ENCODE measurements at regions not wholly inside any gene's neighbourhood (a gene's known extent, or its start where the extent isn't known, plus 50 kb on each side); places are given as distances from the start of the nearest gene placed in this dataset.

GRCh38 chr18:59988098-59988706 is 88.4 kb downstream of the PMAIP1 start (continued):
- TF ChIP-seq, protein P1, sequence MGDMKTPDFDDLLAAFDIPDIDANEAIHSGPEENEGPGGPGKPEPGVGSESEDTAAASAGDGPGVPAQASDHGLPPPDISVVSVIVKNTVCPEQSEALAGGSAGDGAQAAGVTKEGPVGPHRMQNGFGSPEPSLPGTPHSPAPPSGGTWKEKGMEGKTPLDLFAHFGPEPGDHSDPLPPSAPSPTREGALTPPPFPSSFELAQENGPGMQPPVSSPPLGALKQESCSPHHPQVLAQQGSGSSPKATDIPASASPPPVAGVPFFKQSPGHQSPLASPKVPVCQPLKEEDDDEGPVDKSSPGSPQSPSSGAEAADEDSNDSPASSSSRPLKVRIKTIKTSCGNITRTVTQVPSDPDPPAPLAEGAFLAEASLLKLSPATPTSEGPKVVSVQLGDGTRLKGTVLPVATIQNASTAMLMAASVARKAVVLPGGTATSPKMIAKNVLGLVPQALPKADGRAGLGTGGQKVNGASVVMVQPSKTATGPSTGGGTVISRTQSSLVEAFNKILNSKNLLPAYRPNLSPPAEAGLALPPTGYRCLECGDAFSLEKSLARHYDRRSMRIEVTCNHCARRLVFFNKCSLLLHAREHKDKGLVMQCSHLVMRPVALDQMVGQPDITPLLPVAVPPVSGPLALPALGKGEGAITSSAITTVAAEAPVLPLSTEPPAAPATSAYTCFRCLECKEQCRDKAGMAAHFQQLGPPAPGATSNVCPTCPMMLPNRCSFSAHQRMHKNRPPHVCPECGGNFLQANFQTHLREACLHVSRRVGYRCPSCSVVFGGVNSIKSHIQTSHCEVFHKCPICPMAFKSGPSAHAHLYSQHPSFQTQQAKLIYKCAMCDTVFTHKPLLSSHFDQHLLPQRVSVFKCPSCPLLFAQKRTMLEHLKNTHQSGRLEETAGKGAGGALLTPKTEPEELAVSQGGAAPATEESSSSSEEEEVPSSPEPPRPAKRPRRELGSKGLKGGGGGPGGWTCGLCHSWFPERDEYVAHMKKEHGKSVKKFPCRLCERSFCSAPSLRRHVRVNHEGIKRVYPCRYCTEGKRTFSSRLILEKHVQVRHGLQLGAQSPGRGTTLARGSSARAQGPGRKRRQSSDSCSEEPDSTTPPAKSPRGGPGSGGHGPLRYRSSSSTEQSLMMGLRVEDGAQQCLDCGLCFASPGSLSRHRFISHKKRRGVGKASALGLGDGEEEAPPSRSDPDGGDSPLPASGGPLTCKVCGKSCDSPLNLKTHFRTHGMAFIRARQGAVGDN (IDR thresholded peaks at IDR 0.05), result no peak
- TF ChIP-seq HCFC1 (IDR thresholded peaks at IDR 0.05; ENCODE audit: low read length) (no peak), SMC3 (IDR thresholded peaks at IDR 0.05; ENCODE audit: borderline replicate concordance, low read length) (peak; percentile 91), ZSCAN29 (IDR thresholded peaks at IDR 0.05) (no peak), ZNF207 (IDR thresholded peaks at IDR 0.05; ENCODE audit: borderline replicate concordance) (no peak)

DNA sequence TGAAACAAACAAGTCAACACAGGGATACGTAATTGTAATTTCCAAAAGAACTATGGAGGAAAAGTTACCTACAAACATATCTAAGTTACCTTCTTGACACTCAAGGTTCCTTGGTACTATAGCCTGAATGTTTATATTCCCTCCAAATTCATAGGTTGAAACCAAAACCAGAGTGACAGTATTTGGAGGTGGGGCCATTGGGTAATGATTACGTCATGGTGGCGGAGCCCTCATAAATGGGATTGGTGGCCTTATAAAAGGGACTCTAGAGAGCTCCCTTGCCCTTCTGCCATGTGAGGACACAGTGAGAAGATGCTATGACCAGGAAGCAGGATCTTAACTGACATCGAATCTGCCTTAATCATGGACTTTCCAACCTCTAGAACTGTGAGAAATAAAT is 87.3 kb downstream of the PMAIP1 start:
- TF ChIP-seq BMI1 (IDR thresholded peaks at IDR 0.05; ENCODE audit: borderline replicate concordance), result no peak
- no peak for TF ChIP-seq NBN (IDR thresholded peaks at IDR 0.05)
- TF ChIP-seq ZNF622 (IDR thresholded peaks at IDR 0.05), result no peak
- TF ChIP-seq RELA (IDR thresholded peaks at IDR 0.05; ENCODE audit: borderline replicate concordance, partially characterized antibody), result no peak
- TF ChIP-seq FOXM1 (IDR thresholded peaks at IDR 0.05; ENCODE audit: low read depth, low read length), result no peak
- TF ChIP-seq RAD21 (IDR thresholded peaks at IDR 0.05; ENCODE audit: insufficient read depth, low read depth, low read length), result no peak
- no TSS peak for BruUV-seq (replicated peaks)
- in situ Hi-C loops (cut with MboI) (no loop called here), intact Hi-C loops (cut with micrococcal nuclease; ENCODE audit: unreplicated experiment) (no loop called here)
- Histone ChIP-seq H2AFZ (ENCODE audit: control insufficient read depth, low read depth, low read length) (no peak overlapping the region), H3K9me3 (replicated peaks; ENCODE audit: control insufficient read depth, insufficient read depth, low read length) (no peaks in the 10 kb centered on the region), H3K27me3 (replicated peaks in 1 of 2; ENCODE audit: control insufficient read depth in 2 of 2, insufficient read depth in 2 of 2, low read length in 1 of 2) (no peaks in the 10 kb centered on the region), H3K4me1 (ENCODE audit: control insufficient read depth, insufficient read depth, low read length) (no peaks in the 10 kb centered on the region), H3K27ac (ENCODE audit: control insufficient read depth, insufficient read depth) (no peak overlapping the region), H3K4me2 (ENCODE audit: control insufficient read depth, insufficient read depth) (no peak overlapping the region), H4K20me1 (ENCODE audit: control insufficient read depth, insufficient read depth) (no peaks in the 10 kb centered on the region), H3K79me2 (ENCODE audit: control insufficient read depth, insufficient read depth, low read length) (no peaks in the 10 kb centered on the region), H3K9ac (ENCODE audit: control insufficient read depth, insufficient read depth, low read length) (no peak overlapping the region), H3K36me3 (ENCODE audit: control insufficient read depth in 2 of 2, insufficient read depth in 2 of 2, low read length in 1 of 2) (no peaks in the 10 kb centered on the region), H3K4me3 (no peak overlapping the region)
- ATAC-seq, result no peak
- ChIA-PET SMC1A (ENCODE audit: uncharacterized antibody, unreplicated experiment) (interaction anchor here (0.6 to 10.7 kb wide), 15 partner anchors 8 to 625 kb away, joined by 3 to 118 read pairs (median 10); no protein-coding TSS in a partner anchor), RAD21 (ENCODE audit: unreplicated experiment) (interaction anchor here (0.7 to 3.7 kb wide), 13 partner anchors 9 to 427 kb away, joined by 3 to 35 read pairs (median 9); partner anchors contain the start of gene PMAIP1), POLR2A (no interaction called here), CTCF (interaction anchor here (0.8 to 12.8 kb wide), 21 partner anchors 9 to 569 kb away, joined by 3 to 235 read pairs (median 9); no protein-coding TSS in a partner anchor)
- no peak for DNase-seq (ENCODE audit: low read depth, low spot score)
- no peak for FAIRE-seq
- 36% methylated on average over 4 of the region's 4 CpGs for WGBS (ENCODE audit: insufficient coverage, insufficient replicate concordance, low lambda C conversion rate, missing lambda C conversion rate)

All from GM12878 (cell line).